DOHH2 (cell line): ENCODE measurements at regions not wholly inside any gene's neighbourhood (a gene's known extent, or its start where the extent isn't known, plus 50 kb on each side); places are given as distances from the start of the nearest gene placed in this dataset.

Source experiments
- H3F3A ChIP-seq: fragments of 200-600 bp; sonication (generic), shearing (Covaris generic); 2 replicates; pipeline ENCODE4 v1.6.0; 2016; ENCODE audit warnings: antibody characterized with exemption, mild to moderate bottlenecking; ENCODE audit not compliant: control insufficient read depth, insufficient read depth
- H3K27ac ChIP-seq: fragments of 200-600 bp; sonication (generic); 2 replicates; pipeline ENCODE4 v1.5.1; 2014; ENCODE audit warnings: low read depth, mild to moderate bottlenecking, low read length, moderate library complexity
- H3K27me3 ChIP-seq: fragments of 200-600 bp; sonication (generic); 2 replicates; pipeline ENCODE4 v1.6.1; 2014; ENCODE audit warnings: mild to moderate bottlenecking, low read length, mixed read lengths; ENCODE audit not compliant: control insufficient read depth
- H3K36me3 ChIP-seq: fragments of 200-600 bp; sonication (generic); 2 replicates; pipeline ENCODE4 v1.6.1; 2014; ENCODE audit warnings: mild to moderate bottlenecking, low read length, moderate library complexity, mixed read lengths; ENCODE audit not compliant: control insufficient read depth
- H3K4me1 ChIP-seq: fragments of 200-600 bp; sonication (generic); 2 replicates; pipeline ENCODE4 v1.6.1; 2014; ENCODE audit warnings: mild to moderate bottlenecking, low read length, mixed read lengths; ENCODE audit not compliant: control insufficient read depth
- H3K4me2 ChIP-seq: fragments of 200-600 bp; sonication (generic); 2 replicates; pipeline ENCODE4 v1.6.0; 2014; ENCODE audit warnings: mild to moderate bottlenecking, low read length, moderate library complexity
- H3K4me3 ChIP-seq: fragments of 200-600 bp; sonication (generic); 2 replicates; pipeline ENCODE4 v1.5.1; 2014; ENCODE audit warnings: mild to moderate bottlenecking, low read length, mixed read lengths
- H3K79me2 ChIP-seq: fragments of 200-600 bp; sonication (generic); 2 replicates; pipeline ENCODE4 v1.6.1; 2014; ENCODE audit warnings: mild to moderate bottlenecking, low read length, mixed read lengths; ENCODE audit not compliant: control insufficient read depth
- H3K9me2 ChIP-seq: fragments of 200-600 bp; sonication (generic); replicated peaks from 2 replicates; pipeline ENCODE4 v1.6.1; 2014; ENCODE audit warnings: mild to moderate bottlenecking, low read length, mixed read lengths; ENCODE audit not compliant: control insufficient read depth
- H3K9me3 ChIP-seq: fragments of 200-600 bp; sonication (generic); 2 replicates; pipeline ENCODE4 v1.6.1; 2014; ENCODE audit warnings: antibody characterized with exemption, low read length, mixed read lengths; ENCODE audit not compliant: control insufficient read depth, insufficient read depth
- H4K20me1 ChIP-seq: fragments of 200-600 bp; sonication (generic); 2 replicates; pipeline ENCODE4 v1.6.0; 2014; ENCODE audit warnings: low read depth, mild to moderate bottlenecking, antibody characterized with exemption, low read length, moderate library complexity; ENCODE audit not compliant: control insufficient read depth, insufficient read depth
- CTCF ChIP-seq: fragments of 200-600 bp; sonication (generic); IDR thresholded peaks from one replicate; pipeline ENCODE4 v1.5.1; 2014; ENCODE audit warnings: antibody characterized with exemption, mild to moderate bottlenecking, low read depth, low read length; ENCODE audit not compliant: poor library complexity, severe bottlenecking
- EZH2phosphoT487 ChIP-seq: fragments of 200-600 bp; sonication (generic); IDR thresholded peaks from 2 replicates; pipeline ENCODE4 v1.6.1; 2017; ENCODE audit warnings: borderline replicate concordance, mild to moderate bottlenecking, antibody characterized with exemption, low read length, moderate library complexity, mixed read lengths

GRCh38 chr2:144265654-144266053 is 254.3 kb downstream of the ZEB2 start:
- Histone ChIP-seq H3F3A (no peaks in the 10 kb centered on the region), H3K36me3 (no peaks in the 10 kb centered on the region), H3K9me3 (no peaks in the 10 kb centered on the region), H3K27me3 (no peaks in the 10 kb centered on the region), H3K79me2 (peaks cover 50% of the 10 kb centered on the region), H3K4me1 (peaks cover 16% of the 10 kb centered on the region), H3K4me2 (no peak overlapping the region), H4K20me1 (no peaks in the 10 kb centered on the region), H3K9me2 (no peaks in the 10 kb centered on the region), H3K4me3 (no peak overlapping the region), H3K27ac (no peak overlapping the region)
- TF ChIP-seq EZH2phosphoT487 (no peak), CTCF (no peak)

- Histone ChIP-seq H3K9me3 (peaks cover 11% of the 10 kb centered on the region; the same call in 1 of the 2 replicates), H3K27ac (no peak overlapping the region), H3K4me1 (peaks cover 5% of the 10 kb centered on the region), H3K4me2 (no peak overlapping the region), H4K20me1 (no peaks in the 10 kb centered on the region), H3K4me3 (no peak overlapping the region), H3K79me2 (peaks cover 38% of the 10 kb centered on the region), H3K27me3 (no peaks in the 10 kb centered on the region), H3K36me3 (0 out of 2 replicates have a peak, but pooled peaks cover 4% of the 10 kb centered on the region), H3K9me2 (no peaks in the 10 kb centered on the region), H3F3A (no peaks in the 10 kb centered on the region)
- TF ChIP-seq CTCF, result no peak
- TF ChIP-seq EZH2phosphoT487, result no peak
Measured at GRCh38 chr2:144261966-144262365, 258.0 kb downstream of the ZEB2 start.

- TF ChIP-seq EZH2phosphoT487 (no peak), CTCF (no peak)
- Histone ChIP-seq H3K4me1 (peaks cover 5% of the 10 kb centered on the region), H3K9me2 (no peaks in the 10 kb centered on the region), H3K36me3 (0 out of 2 replicates have a peak, but pooled peaks cover 4% of the 10 kb centered on the region), H4K20me1 (no peaks in the 10 kb centered on the region), H3K4me2 (no peak overlapping the region), H3K9me3 (peaks cover 16% of the 10 kb centered on the region; the same call in 1 of the 2 replicates), H3F3A (no peaks in the 10 kb centered on the region), H3K79me2 (peaks cover 36% of the 10 kb centered on the region), H3K27me3 (no peaks in the 10 kb centered on the region), H3K27ac (no peak overlapping the region), H3K4me3 (no peak overlapping the region)
Measured at GRCh38 chr2:144261336-144261735, 258.6 kb downstream of the ZEB2 start.

GRCh38 chr2:144259332-144259731 is 260.6 kb downstream of the ZEB2 start:
- peaks cover 5% of the 10 kb centered on the region for H3K4me1 ChIP-seq
- TF ChIP-seq EZH2phosphoT487 (no peak), CTCF (no peak)
- H3K4me3 ChIP-seq, result no peak overlapping the region

More at GRCh38 chr2:144259332-144259731, 260.6 kb downstream of the ZEB2 start:
- Histone ChIP-seq H3K9me2 (no peaks in the 10 kb centered on the region), H3K27ac (no peak overlapping the region), H3K9me3 (peaks cover 27% of the 10 kb centered on the region), H3K27me3 (no peaks in the 10 kb centered on the region), H3K36me3 (peaks cover 15% of the 10 kb centered on the region), H3F3A (no peaks in the 10 kb centered on the region), H3K79me2 (peaks cover 32% of the 10 kb centered on the region), H3K4me2 (no peak overlapping the region), H4K20me1 (no peaks in the 10 kb centered on the region)
